ENCODE measurements at regions not wholly inside any gene's neighbourhood (a gene's known extent, or its start where the extent isn't known, plus 50 kb on each side); places are given as distances from the start of the nearest gene placed in this dataset.

DNA sequence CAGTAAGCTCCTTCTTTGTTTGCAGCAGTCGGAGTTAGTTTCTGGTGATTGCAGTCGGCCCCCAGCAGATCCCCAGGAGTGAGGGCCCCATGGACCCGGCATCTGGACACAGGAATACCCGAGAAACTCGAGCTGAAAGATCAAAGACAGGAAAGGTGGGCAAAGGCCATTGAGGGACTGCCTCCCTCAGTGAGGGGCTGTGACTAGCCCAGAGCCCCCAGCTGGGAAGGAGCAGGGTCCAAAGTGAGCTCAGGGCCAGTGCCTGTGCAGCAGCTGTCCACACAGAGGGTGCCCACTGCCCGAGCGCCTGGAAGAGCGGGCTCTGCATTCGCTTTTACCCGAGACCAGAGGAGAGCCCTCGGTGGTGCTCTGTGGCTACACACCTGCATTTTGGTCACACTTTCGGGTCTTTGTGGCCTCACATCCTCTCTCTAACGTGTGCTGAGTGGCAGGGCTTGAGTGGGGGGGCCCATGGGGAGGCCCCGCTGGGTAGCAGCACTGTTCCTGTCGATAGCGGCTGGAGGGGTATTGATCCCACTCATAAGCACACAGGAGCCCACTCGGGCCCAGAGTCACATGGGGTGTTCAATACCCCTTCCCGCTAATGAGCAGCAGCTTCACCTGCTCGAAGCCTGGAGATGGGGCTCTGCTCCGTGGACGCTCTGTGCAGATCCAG is 532.9 kb downstream of the TBC1D22A start:
- TF ChIP-seq POLR2A (IDR thresholded peaks at IDR 0.05), result no peak
- TF ChIP-seq, protein P1, sequence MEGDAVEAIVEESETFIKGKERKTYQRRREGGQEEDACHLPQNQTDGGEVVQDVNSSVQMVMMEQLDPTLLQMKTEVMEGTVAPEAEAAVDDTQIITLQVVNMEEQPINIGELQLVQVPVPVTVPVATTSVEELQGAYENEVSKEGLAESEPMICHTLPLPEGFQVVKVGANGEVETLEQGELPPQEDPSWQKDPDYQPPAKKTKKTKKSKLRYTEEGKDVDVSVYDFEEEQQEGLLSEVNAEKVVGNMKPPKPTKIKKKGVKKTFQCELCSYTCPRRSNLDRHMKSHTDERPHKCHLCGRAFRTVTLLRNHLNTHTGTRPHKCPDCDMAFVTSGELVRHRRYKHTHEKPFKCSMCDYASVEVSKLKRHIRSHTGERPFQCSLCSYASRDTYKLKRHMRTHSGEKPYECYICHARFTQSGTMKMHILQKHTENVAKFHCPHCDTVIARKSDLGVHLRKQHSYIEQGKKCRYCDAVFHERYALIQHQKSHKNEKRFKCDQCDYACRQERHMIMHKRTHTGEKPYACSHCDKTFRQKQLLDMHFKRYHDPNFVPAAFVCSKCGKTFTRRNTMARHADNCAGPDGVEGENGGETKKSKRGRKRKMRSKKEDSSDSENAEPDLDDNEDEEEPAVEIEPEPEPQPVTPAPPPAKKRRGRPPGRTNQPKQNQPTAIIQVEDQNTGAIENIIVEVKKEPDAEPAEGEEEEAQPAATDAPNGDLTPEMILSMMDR (IDR thresholded peaks at IDR 0.05), result no peak
- H3K27me3 ChIP-seq, result peaks cover 0 to 56% (median 0%) of the 10 kb centered on the region in 4 donors
- H3K27ac ChIP-seq, result no peak overlapping the region
- 100% methylated on average over 1 of the region's 21 CpGs; no CpG with 5 or more reads in 1 of the 2 donors for WGBS, 2 donors
- intact Hi-C loops (cut with DNase I), result no loop called here
- no peak for DNase-seq
- no peaks in the 10 kb centered on the region for H3K9me3 ChIP-seq
- H3K4me3 ChIP-seq, result no peak overlapping the region
- peaks cover 0 to 5% (median 0%) of the 10 kb centered on the region in 3 donors for H3K4me1 ChIP-seq
- no peaks in the 10 kb centered on the region for H3K36me3 ChIP-seq

DNA sequence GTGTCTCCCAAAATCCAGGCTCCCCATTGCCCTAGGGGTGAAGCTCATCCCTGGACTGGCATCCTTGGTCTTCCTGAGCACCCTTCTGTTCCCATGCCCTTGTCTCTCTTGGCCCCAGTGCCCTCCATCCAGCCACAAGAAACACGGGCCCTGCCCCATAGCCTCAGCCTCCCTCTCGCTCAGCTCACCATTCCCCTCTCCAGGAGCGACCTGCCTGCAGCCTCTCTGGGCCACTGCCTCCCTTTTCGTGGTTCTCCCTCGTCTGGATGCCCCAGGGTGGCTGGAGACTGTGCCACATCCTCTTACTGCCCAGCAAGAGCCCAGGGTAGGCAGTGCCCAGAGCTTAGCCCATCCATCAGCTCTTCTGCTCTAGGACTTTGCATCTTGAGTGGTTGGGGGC is 532.1 kb downstream of the TBC1D22A start:
- TF ChIP-seq, protein P1 (IDR thresholded peaks at IDR 0.05), result no peak
- no peak for TF ChIP-seq POLR2A (IDR thresholded peaks at IDR 0.05)
- Histone ChIP-seq H3K27me3 (peaks cover 0 to 58% (median 0%) of the 10 kb centered on the region in 4 donors), H3K27ac (no peak overlapping the region), H3K4me3 (no peak overlapping the region), H3K9me3 (no peaks in the 10 kb centered on the region), H3K36me3 (no peaks in the 10 kb centered on the region), H3K4me1 (peaks cover 0 to 5% (median 0%) of the 10 kb centered on the region in 3 donors)
- 56 to 77% methylated on average over 5 of the region's 5 CpGs for WGBS, 2 donors
- intact Hi-C loops (cut with DNase I), result no loop called here
- DNase-seq, result no peak

DNA sequence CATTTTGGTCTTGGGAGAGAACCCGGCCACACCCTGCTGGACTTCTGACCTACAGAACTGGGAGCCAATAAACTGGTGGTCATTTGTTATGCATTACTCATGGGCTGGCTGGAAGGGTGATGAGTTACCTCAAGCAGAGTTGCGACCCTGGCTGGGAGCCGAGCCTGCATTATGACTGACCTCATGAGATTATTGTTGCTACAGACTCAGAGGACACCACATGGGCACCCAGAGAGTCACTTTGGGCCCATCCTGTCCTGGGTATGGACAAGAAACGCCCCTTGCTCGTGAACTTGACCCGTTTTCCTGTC is 531.7 kb downstream of the TBC1D22A start:
- Histone ChIP-seq H3K4me1 (peaks cover 0 to 5% (median 0%) of the 10 kb centered on the region in 3 donors), H3K4me3 (no peak overlapping the region), H3K9me3 (no peaks in the 10 kb centered on the region), H3K27ac (no peak overlapping the region), H3K27me3 (peaks cover 0 to 62% (median 0%) of the 10 kb centered on the region in 4 donors), H3K36me3 (no peaks in the 10 kb centered on the region)
- intact Hi-C loops (cut with DNase I), result no loop called here
- 48% methylated on average over 5 of the region's 6 CpGs; no CpG with 5 or more reads in 1 of the 2 donors for WGBS, 2 donors
- TF ChIP-seq, protein P1 (IDR thresholded peaks at IDR 0.05), result no peak
- no peak for TF ChIP-seq POLR2A (IDR thresholded peaks at IDR 0.05)
- DNase-seq, result no peak

DNA sequence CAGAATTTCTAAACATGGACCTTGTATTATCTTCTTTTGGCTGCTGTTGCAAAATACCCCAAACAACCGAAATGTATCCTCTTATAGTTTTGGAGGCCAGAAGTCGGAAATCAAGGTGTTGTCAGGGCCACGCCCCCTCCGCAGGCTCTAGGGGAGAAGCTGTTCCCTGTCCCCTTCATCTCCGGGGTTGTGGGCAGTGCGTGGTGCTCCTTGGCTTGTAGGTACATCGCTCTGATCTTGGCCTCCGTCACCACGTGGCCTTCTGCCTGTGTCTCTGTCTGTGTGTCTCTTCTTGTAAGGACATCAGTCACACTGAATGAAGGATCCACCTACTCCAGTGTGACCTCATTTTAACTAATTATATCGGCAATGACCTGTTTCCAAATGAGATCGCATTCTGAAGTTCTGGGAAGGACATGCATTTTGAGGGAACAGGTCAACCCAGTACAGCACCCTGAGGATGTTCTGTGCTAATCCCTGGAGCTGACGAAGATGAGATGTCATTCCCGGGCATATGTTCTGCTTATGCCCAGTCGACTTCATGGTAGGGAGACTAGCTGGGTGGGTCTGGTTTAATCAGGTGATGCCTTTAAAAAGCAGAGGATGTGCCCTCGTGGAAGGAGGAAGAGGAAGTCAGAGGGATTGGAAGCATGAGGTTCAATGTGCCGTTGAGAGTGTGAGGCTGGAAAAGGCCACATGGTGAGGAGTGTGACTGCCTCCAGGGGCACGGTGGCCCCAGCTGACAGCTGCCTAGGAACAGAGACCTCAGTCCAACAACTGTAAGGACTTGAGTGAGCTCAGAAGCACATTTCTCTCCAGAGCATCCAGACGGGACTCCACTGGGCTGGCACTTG is 531.1 kb downstream of the TBC1D22A start:
- Histone ChIP-seq H3K36me3 (no peaks in the 10 kb centered on the region), H3K4me3 (no peak overlapping the region), H3K27me3 (peaks cover 0 to 67% (median 0%) of the 10 kb centered on the region in 4 donors), H3K4me1 (peaks cover 0 to 5% (median 0%) of the 10 kb centered on the region in 3 donors), H3K9me3 (no peaks in the 10 kb centered on the region), H3K27ac (no peak overlapping the region)
- no peak for DNase-seq
- intact Hi-C loops (cut with DNase I), result no loop called here
- no peak for TF ChIP-seq POLR2A (IDR thresholded peaks at IDR 0.05)
- TF ChIP-seq, protein P1 (IDR thresholded peaks at IDR 0.05), result no peak
- 72 to 74% methylated on average over 17 to 18 of the region's 18 CpGs for WGBS, 2 donors

Data from esophagus squamous epithelium (tissue), 5 donors.